ENCODE measurements at regions not wholly inside any gene's neighbourhood (a gene's known extent, or its start where the extent isn't known, plus 50 kb on each side); places are given as distances from the start of the nearest gene placed in this dataset.
"Not testable (repeated sequence)": the region's sequence is repeated elsewhere in the genome, so short reads cannot be mapped to it uniquely, and the experiment has no call there.

GRCh38 chr14:37712476-37712860 is 117.0 kb downstream of the TTC6 start:
- not testable (repeated sequence) for TF ChIP-seq CTCF, EZH2 (IDR thresholded peaks at IDR 0.05)
